H1 (cell line): ENCODE measurements at regions not wholly inside any gene's neighbourhood (a gene's known extent, or its start where the extent isn't known, plus 50 kb on each side); places are given as distances from the start of the nearest gene placed in this dataset.

Experiments used
- CTCF ChIA-PET: fragments of 300-600 bp; sonication (Branson Sonifier 250); formaldehyde crosslinking; loops from one replicate; lab custom pipeline; 2021; ENCODE audit not compliant: partially characterized antibody; lab: Charles Lee
- POLR2A ChIA-PET: fragments of 300-600 bp; sonication (Branson Sonifier 250); formaldehyde crosslinking; loops from one replicate; lab custom pipeline; 2021; ENCODE audit warnings: inconsistent platforms; ENCODE audit not compliant: partially characterized antibody; lab: Charles Lee
- DNase-seq, 2 experiments: peaks; one replicate each; pipeline versions ENCODE4 v3.0.0 to v3.0.0-alpha.2; 2010 to 2022; ENCODE audit warnings: low spot score in 2 of 2, low read depth in 1 of 2, mixed read lengths in 1 of 2
- FAIRE-seq: peaks from 2 replicates; lab custom pipeline; 2011; peaks lifted over from hg19 to GRCh38; lab: Jason Lieb, UNC
- H2AFZ ChIP-seq: 2 replicates; pipeline ENCODE4 v1.8.1; 2012; ENCODE audit warnings: low read length, inconsistent platforms
- H2AK5ac ChIP-seq: 2 replicates; pipeline ENCODE4 v1.6.1; 2013; ENCODE audit warnings: low read depth, low read length
- H2BK120ac ChIP-seq: replicated peaks from 2 replicates; pipeline ENCODE3; 2013; ENCODE audit warnings: low read depth, low read length, inconsistent platforms
- H2BK12ac ChIP-seq: 2 replicates; pipeline ENCODE4 v1.6.1; 2013; ENCODE audit warnings: low read depth, low read length
- H2BK15ac ChIP-seq: 2 replicates; pipeline ENCODE4 v1.6.1; 2013; ENCODE audit warnings: low read length
- H2BK20ac ChIP-seq: 2 replicates; pipeline ENCODE4 v1.6.1; 2013; ENCODE audit warnings: low read length
- H2BK5ac ChIP-seq: 2 replicates; pipeline ENCODE4 v1.6.1; 2013; ENCODE audit warnings: low read depth, low read length
- H3K14ac ChIP-seq: 2 replicates; pipeline ENCODE4 v1.6.1; 2013; ENCODE audit warnings: inconsistent platforms; ENCODE audit not compliant: insufficient read length
- H3K18ac ChIP-seq: 2 replicates; pipeline ENCODE4 v1.6.1; 2013; ENCODE audit warnings: low read length; ENCODE audit errors: extremely low read depth
- H3K23ac ChIP-seq: 2 replicates; pipeline ENCODE4 v1.6.1; 2013; ENCODE audit warnings: inconsistent platforms; ENCODE audit not compliant: insufficient read length
- H3K23me2 ChIP-seq: 2 replicates; pipeline ENCODE4 v1.6.1; 2013; ENCODE audit warnings: low read depth, low read length
- H3K27ac ChIP-seq: 2 replicates; pipeline ENCODE4 v1.6.1; 2011; ENCODE audit warnings: low read depth, low read length, inconsistent platforms
- H3K27me3 ChIP-seq, 4 experiments: replicated peaks in 1 of 4; 1 replicate in 1 of 4; 2 replicates in 3 of 4; pipeline versions ENCODE4 v1.6.1 to v1.8.1; 2011 to 2013; ENCODE audit warnings: low read length in 3 of 4, mild to moderate bottlenecking in 3 of 4, inconsistent platforms in 2 of 4, mixed read lengths in 2 of 4, moderate library complexity in 1 of 4; ENCODE audit not compliant: control insufficient read depth in 3 of 4, insufficient read depth in 3 of 4; ENCODE audit errors: extremely low read depth in 1 of 4
- H3K36me3 ChIP-seq, 4 experiments: 2 replicates each; pipeline versions ENCODE4 v1.6.1 to v1.8.1; 2011 to 2013; ENCODE audit warnings: mild to moderate bottlenecking in 4 of 4, low read length in 3 of 4, moderate library complexity in 2 of 4, control low read depth in 1 of 4, inconsistent platforms in 1 of 4; ENCODE audit not compliant: insufficient read depth in 4 of 4, control insufficient read depth in 2 of 4
- H3K4ac ChIP-seq: replicated peaks from 2 replicates; pipeline ENCODE3; 2013; ENCODE audit warnings: low read length, low read depth, mixed read lengths, inconsistent platforms; ENCODE audit not compliant: insufficient read length
- H3K4me1 ChIP-seq, 4 experiments: replicated peaks in 1 of 4; 1 replicate in 1 of 4; 2 replicates in 3 of 4; pipeline versions ENCODE4 v1.6.1 to v1.8.1; 2011 to 2013; ENCODE audit warnings: low read length in 3 of 4, inconsistent platforms in 2 of 4, mixed read lengths in 1 of 4; ENCODE audit not compliant: insufficient read depth in 4 of 4, control insufficient read depth in 3 of 4
- H3K4me2 ChIP-seq, 2 experiments: 2 replicates each; pipeline versions ENCODE4 v1.6.1 to v1.8.1; 2011 to 2013; ENCODE audit warnings: low read depth in 2 of 2, low read length in 2 of 2, control low read depth in 1 of 2, inconsistent platforms in 1 of 2, mild to moderate bottlenecking in 1 of 2; ENCODE audit not compliant: insufficient read depth in 1 of 2
- H3K4me3 ChIP-seq, 4 experiments: fragments of 200-600, 300-600 bp in 1 of 4; sonication (generic), shearing (Covaris generic), sonication (Bioruptor Twin) in 1 of 4; 2 replicates each; pipeline versions ENCODE4 v1.5.1 to v1.8.1; 2011 to 2016; ENCODE audit warnings: low read length in 4 of 4, low read depth in 3 of 4, control low read depth in 2 of 4, inconsistent platforms in 2 of 4, mild to moderate bottlenecking in 2 of 4, mixed read lengths in 1 of 4, moderate library complexity in 1 of 4; ENCODE audit not compliant: insufficient read depth in 2 of 4; ENCODE audit errors: extremely low read depth in 1 of 4
- H3K56ac ChIP-seq: replicated peaks from 2 replicates; pipeline ENCODE3; 2013; ENCODE audit warnings: low read depth, mild to moderate bottlenecking, mixed read lengths, low read length, inconsistent platforms; ENCODE audit not compliant: insufficient read length
- H3K79me1 ChIP-seq: 2 replicates; pipeline ENCODE4 v1.6.1; 2013; ENCODE audit warnings: low read depth, low read length, control low read depth
- H3K79me2 ChIP-seq, 2 experiments: 2 replicates each; pipeline versions ENCODE4 v1.6.1 to v1.8.1; 2012 to 2013; ENCODE audit warnings: low read length in 2 of 2, mild to moderate bottlenecking in 2 of 2, inconsistent platforms in 1 of 2; ENCODE audit not compliant: insufficient read depth in 2 of 2, control insufficient read depth in 1 of 2
- H3K9ac ChIP-seq, 4 experiments: replicated peaks in 1 of 4; 1 replicate in 1 of 4; 2 replicates in 3 of 4; pipeline versions ENCODE4 v1.6.1 to v1.8.1; 2011 to 2013; ENCODE audit warnings: low read depth in 3 of 4, low read length in 3 of 4, control low read depth in 2 of 4, mild to moderate bottlenecking in 2 of 4, moderate library complexity in 2 of 4, inconsistent platforms in 1 of 4; ENCODE audit errors: extremely low read depth in 1 of 4
- H3K9me3 ChIP-seq, 2 experiments: 2 replicates each; pipeline versions ENCODE4 v1.6.1 to v1.8.1; 2012 to 2013; ENCODE audit warnings: mild to moderate bottlenecking in 2 of 2, moderate library complexity in 2 of 2, control low read depth in 1 of 2, inconsistent platforms in 1 of 2, low read depth in 1 of 2, low read length in 1 of 2, mixed read lengths in 1 of 2; ENCODE audit not compliant: insufficient read depth in 2 of 2
- H4K20me1 ChIP-seq, 2 experiments: replicated peaks in 1 of 2; 2 replicates each; pipeline versions ENCODE3 to v1.8.1; 2011 to 2013; ENCODE audit warnings: inconsistent platforms in 2 of 2, low read length in 2 of 2, mild to moderate bottlenecking in 1 of 2; ENCODE audit not compliant: insufficient read depth in 2 of 2, control insufficient read depth in 1 of 2
- H4K5ac ChIP-seq: 2 replicates; pipeline ENCODE4 v1.6.1; 2013; ENCODE audit warnings: low read length, low read depth, mixed read lengths, inconsistent platforms; ENCODE audit not compliant: insufficient read length
- H4K8ac ChIP-seq: 2 replicates; pipeline ENCODE4 v1.8.0; 2013; ENCODE audit warnings: mild to moderate bottlenecking, moderate library complexity, low read length, inconsistent platforms; ENCODE audit not compliant: insufficient read depth; ENCODE audit errors: extremely low read depth
- H4K91ac ChIP-seq: replicated peaks from 2 replicates; pipeline ENCODE3; 2013; ENCODE audit warnings: low read length, mixed read lengths, inconsistent platforms; ENCODE audit not compliant: insufficient read length
- CTBP2 ChIP-seq: IDR thresholded peaks from 2 replicates; pipeline ENCODE4 v1.7.0; 2011; ENCODE audit warnings: borderline replicate concordance, mild to moderate bottlenecking, moderate library complexity, mixed read lengths, low read length; ENCODE audit not compliant: insufficient read depth, insufficient read length
- GTF2F1 ChIP-seq: IDR thresholded peaks from 2 replicates; pipeline ENCODE4 v1.6.1; 2012; ENCODE audit warnings: low read depth, low read length, improper control_type of control experiment, borderline replicate concordance
- WGBS, 2 experiments: shearing (Covaris generic) in 1 of 2; methylation state at CpG; one replicate each; pipeline versions ENCODE4 v1.1.6 to v1.1.7; 2013 to 2015; ENCODE audit warnings: low lambda C conversion rate in 2 of 2, mixed read lengths in 2 of 2, inconsistent platforms in 1 of 2, low coverage in 1 of 2, missing lambda C conversion rate in 1 of 2; ENCODE audit not compliant: insufficient replicate concordance in 2 of 2, insufficient coverage in 1 of 2, insufficient read length in 1 of 2; ENCODE audit errors: extremely low coverage in 1 of 2, missing lambda C conversion rate in 1 of 2; 5-methylcytosine and 5-hydroxymethylcytosine counted together

- peak overlapping the region; percentile 82; the same call in 1 of the 2 replicates for H2AFZ ChIP-seq
- no peak for FAIRE-seq
- no peak overlapping the region for H3K4me3 ChIP-seq
- no peak overlapping the region for H3K14ac ChIP-seq
- H3K27ac ChIP-seq = no peak overlapping the region
- POLR2A ChIA-PET = no interaction called here
- no peaks in the 10 kb centered on the region for H3K27me3 ChIP-seq
- CTCF ChIA-PET = interaction anchor here (0.8 to 1.7 kb wide), 3 partner anchors 12 to 611 kb away, joined by 3 to 5 read pairs (median 3); no protein-coding TSS in a partner anchor
- no peak for TF ChIP-seq CTBP2
- no peak for TF ChIP-seq GTF2F1
- TF ChIP-seq, all 59 proteins: peak for 0
- Histone ChIP-seq H3K18ac (no peak overlapping the region), H3K23ac (no peak overlapping the region), H3K9ac (no peak overlapping the region), H3K4me2 (no peak overlapping the region), H3K23me2 (peaks cover 1% of the 10 kb centered on the region; the same call in 1 of the 2 replicates), H3K4me1 (peaks cover 0 to 4% (median 0%) of the 10 kb centered on the region in 4 experiments; a peak in 1 of 7 replicates), H2BK120ac (no peak overlapping the region), H3K79me2 (no peaks in the 10 kb centered on the region), H4K8ac (no peak overlapping the region), H3K56ac (no peak overlapping the region), H4K20me1 (no peaks in the 10 kb centered on the region), H3K79me1 (no peaks in the 10 kb centered on the region), H2BK12ac (no peak overlapping the region), H2BK15ac (no peak overlapping the region), H4K91ac (no peak overlapping the region), H2BK20ac (no peak overlapping the region), H2AK5ac (no peak overlapping the region), H2BK5ac (no peak overlapping the region), H4K5ac (no peak overlapping the region), H3K4ac (no peak overlapping the region), H3K9me3 (no peaks in the 10 kb centered on the region), H3K36me3 (no peaks in the 10 kb centered on the region)
- DNase-seq = no peak
- 90% methylated on average over 8 of the region's 8 CpGs; no CpG with 5 or more reads in 1 of the 2 experiments for WGBS, 2 experiments
Observed at GRCh38 chr3:59245859-59246501, 196.2 kb upstream of the CFAP20DC start.
